ENCODE measurements at regions not wholly inside any gene's neighbourhood (a gene's known extent, or its start where the extent isn't known, plus 50 kb on each side); places are given as distances from the start of the nearest gene placed in this dataset.

DNA sequence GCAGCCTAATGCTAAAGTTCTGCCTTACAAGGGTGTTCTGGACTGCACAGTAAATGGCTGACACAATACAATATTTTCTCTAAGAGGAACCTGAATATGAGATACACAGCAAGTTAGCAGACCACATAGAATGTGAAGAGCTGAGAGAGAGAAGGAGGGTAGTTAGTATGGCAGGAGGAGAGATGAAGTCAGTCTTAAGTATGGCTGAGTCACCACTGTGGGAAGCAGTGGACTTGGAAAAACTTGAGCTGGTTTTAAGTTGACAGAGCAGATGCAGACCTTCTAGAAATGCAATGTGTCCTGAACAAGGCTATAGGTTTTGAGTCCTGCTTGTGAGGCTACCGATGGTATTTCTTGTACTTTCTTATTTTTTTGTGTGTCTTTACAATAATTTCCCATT, 172.5 kb downstream of the SH2D1A start:
- Histone ChIP-seq H2AFZ (ENCODE audit: low read length) (no peak overlapping the region), H2BK20ac (ENCODE audit: low read depth, low read length, poor library complexity, severe bottlenecking) (no peak overlapping the region), H3K56ac (ENCODE audit: insufficient read length, low read depth, low read length) (no peak overlapping the region), H2AK5ac (ENCODE audit: insufficient read length, low read length) (no peak overlapping the region), H2BK12ac (ENCODE audit: insufficient read length, low read depth, low read length) (no peak overlapping the region), H4K8ac (replicated peaks; ENCODE audit: insufficient read length, low read depth, low read length) (no peak overlapping the region), H3K4ac (ENCODE audit: low read depth, low read length) (no peak overlapping the region), H2BK120ac (ENCODE audit: low read depth, low read length, poor library complexity, severe bottlenecking) (no peak overlapping the region), H3T11ph (ENCODE audit: low read length) (no peak overlapping the region), H2BK5ac (ENCODE audit: insufficient read length, low read length) (no peak overlapping the region), H3K9ac (ENCODE audit: extremely low read depth, insufficient read length, low read length) (no peak overlapping the region), H3K79me1 (ENCODE audit: insufficient read depth, low read depth, low read length, poor library complexity, severe bottlenecking) (no peaks in the 10 kb centered on the region), H3K23ac (ENCODE audit: insufficient read length, low read depth, low read length) (no peak overlapping the region), H3K79me2 (ENCODE audit: insufficient read depth, low read length) (no peaks in the 10 kb centered on the region), H3K23me2 (ENCODE audit: insufficient read length, low read depth, low read length, poor library complexity, severe bottlenecking) (no peaks in the 10 kb centered on the region), H4K5ac (ENCODE audit: insufficient read length, low read depth, low read length) (no peak overlapping the region), H3K18ac (ENCODE audit: insufficient read length, low read depth, low read length) (no peak overlapping the region), H3K27me3 (ENCODE audit: insufficient read depth, low read length) (no peaks in the 10 kb centered on the region), H3K14ac (ENCODE audit: insufficient read depth, low read length) (no peak overlapping the region), H3K27ac (ENCODE audit: insufficient read length, low read depth, low read length) (no peak overlapping the region), H3K4me2 (ENCODE audit: insufficient read depth, insufficient read length, low read length) (no peak overlapping the region), H3K9me3 (ENCODE audit: control insufficient read depth, low read depth, low read length) (no peaks in the 10 kb centered on the region), H4K20me1 (ENCODE audit: control insufficient read depth, insufficient read depth, insufficient read length) (no peaks in the 10 kb centered on the region), H2BK15ac (ENCODE audit: low read depth, low read length) (no peak overlapping the region), H4K91ac (ENCODE audit: insufficient read length, low read depth, low read length) (no peak overlapping the region), H3K4me1 (ENCODE audit: insufficient read depth, low read length) (no peaks in the 10 kb centered on the region)
- H3K4me1 Mint-ChIP-seq: peaks cover 5% of the 10 kb centered on the region in 2 experiments; a peak in 3 of 4 replicates
- no peaks in the 10 kb centered on the region for H3K27me3 Mint-ChIP-seq (ENCODE audit: low read depth)
- H3K36me3 Mint-ChIP-seq (ENCODE audit: insufficient read depth in 1 of 3, low read depth in 3 of 3): peaks cover 0 to 16% (median 6%) of the 10 kb centered on the region in 3 experiments; a peak in 3 of 7 replicates
- no CpG with 5 or more reads among the region's 1 CpG for WGBS (ENCODE audit: extremely low coverage, insufficient read length, low lambda C conversion rate)
- no peak for DNase-seq
- H3K9me3 Mint-ChIP-seq: peaks cover 19 to 22% of the 10 kb centered on the region in 2 experiments
- H3K27ac Mint-ChIP-seq: no peak overlapping the region
- no peak for TF ChIP-seq CTCF (conservative IDR thresholded peaks at IDR 0.05)
- no peak overlapping the region for H3K4me3 Mint-ChIP-seq
